ENCODE measurements at regions not wholly inside any gene's neighbourhood (a gene's known extent, or its start where the extent isn't known, plus 50 kb on each side); places are given as distances from the start of the nearest gene placed in this dataset.
"Not testable (repeated sequence)": the region's sequence is repeated elsewhere in the genome, so short reads cannot be mapped to it uniquely, and the experiment has no call there.

- no peak for DNase-seq (ENCODE audit: low read depth in 4 of 4, low spot score in 3 of 4)
Measured at GRCh38 chr10:23864631-23865147, 344.2 kb upstream of the KIAA1217 start.

- DNase-seq (ENCODE audit: low read depth in 4 of 4, low spot score in 3 of 4) = not testable (repeated sequence)
Measured at GRCh38 chr10:23866985-23867384, 342.0 kb upstream of the KIAA1217 start.

- DNase-seq (ENCODE audit: low read depth in 4 of 4, low spot score in 3 of 4) = no peak
Measured at GRCh38 chr10:23868121-23868520, 340.8 kb upstream of the KIAA1217 start.

GRCh38 chr10:23869548-23869947 lies 339.4 kb upstream of the KIAA1217 start:
- DNase-seq (ENCODE audit: low read depth in 4 of 4, low spot score in 3 of 4) = no peak

GRCh38 chr10:23869996-23870395 lies 338.9 kb upstream of the KIAA1217 start:
- no peak for DNase-seq (ENCODE audit: low read depth in 4 of 4, low spot score in 3 of 4)

- DNase-seq (ENCODE audit: low read depth in 4 of 4, low spot score in 3 of 4) = no peak
Measured at GRCh38 chr10:23870651-23871610, 338.0 kb upstream of the KIAA1217 start.

- DNase-seq (ENCODE audit: low read depth in 4 of 4, low spot score in 3 of 4) = no peak
Measured at GRCh38 chr10:23872290-23872689, 336.6 kb upstream of the KIAA1217 start.

GRCh38 chr10:23877791-23878320 lies 331.1 kb upstream of the KIAA1217 start:
- DNase-seq (ENCODE audit: low read depth in 4 of 4, low spot score in 3 of 4) = no peak

GRCh38 chr10:23884670-23885069 lies 324.3 kb upstream of the KIAA1217 start:
- DNase-seq (ENCODE audit: low read depth in 4 of 4, low spot score in 3 of 4) = peak in 1 of 4 donors; percentile 33

GRCh38 chr10:23885853-23886252 lies 323.1 kb upstream of the KIAA1217 start:
- no peak for DNase-seq (ENCODE audit: low read depth in 4 of 4, low spot score in 3 of 4)

- no peak for DNase-seq (ENCODE audit: low read depth in 4 of 4, low spot score in 3 of 4)
Measured at GRCh38 chr10:23886355-23886754, 322.6 kb upstream of the KIAA1217 start.

GRCh38 chr10:23891301-23891700 lies 317.6 kb upstream of the KIAA1217 start:
- no peak for DNase-seq (ENCODE audit: low read depth in 4 of 4, low spot score in 3 of 4)

- no peak for DNase-seq (ENCODE audit: low read depth in 4 of 4, low spot score in 3 of 4)
Measured at GRCh38 chr10:23892296-23892695, 316.6 kb upstream of the KIAA1217 start.

- DNase-seq (ENCODE audit: low read depth in 4 of 4, low spot score in 3 of 4) = no peak
Measured at GRCh38 chr10:23897267-23897666, 311.7 kb upstream of the KIAA1217 start.

- no peak for DNase-seq (ENCODE audit: low read depth in 4 of 4, low spot score in 3 of 4)
Measured at GRCh38 chr10:23897861-23898260, 311.1 kb upstream of the KIAA1217 start.

GRCh38 chr10:23899166-23899565 lies 309.8 kb upstream of the KIAA1217 start:
- no peak for DNase-seq (ENCODE audit: low read depth in 4 of 4, low spot score in 3 of 4)

- no peak for DNase-seq (ENCODE audit: low read depth in 4 of 4, low spot score in 3 of 4)
Measured at GRCh38 chr10:23910291-23910690, 298.6 kb upstream of the KIAA1217 start.

- DNase-seq (ENCODE audit: low read depth in 4 of 4, low spot score in 3 of 4) = no peak
Measured at GRCh38 chr10:23912884-23913404, 296.0 kb upstream of the KIAA1217 start.

GRCh38 chr10:23914641-23915040 lies 294.3 kb upstream of the KIAA1217 start:
- no peak for DNase-seq (ENCODE audit: low read depth in 4 of 4, low spot score in 3 of 4)

GRCh38 chr10:23917251-23917840 lies 291.6 kb upstream of the KIAA1217 start:
- DNase-seq (ENCODE audit: low read depth in 4 of 4, low spot score in 3 of 4) = no peak

GRCh38 chr10:23918090-23918723 lies 290.7 kb upstream of the KIAA1217 start:
- no peak for DNase-seq (ENCODE audit: low read depth in 4 of 4, low spot score in 3 of 4)

Measured in right renal pelvis (tissue), 4 donors.